ENCODE measurements at regions not wholly inside any gene's neighbourhood (a gene's known extent, or its start where the extent isn't known, plus 50 kb on each side); places are given as distances from the start of the nearest gene placed in this dataset.

DNA sequence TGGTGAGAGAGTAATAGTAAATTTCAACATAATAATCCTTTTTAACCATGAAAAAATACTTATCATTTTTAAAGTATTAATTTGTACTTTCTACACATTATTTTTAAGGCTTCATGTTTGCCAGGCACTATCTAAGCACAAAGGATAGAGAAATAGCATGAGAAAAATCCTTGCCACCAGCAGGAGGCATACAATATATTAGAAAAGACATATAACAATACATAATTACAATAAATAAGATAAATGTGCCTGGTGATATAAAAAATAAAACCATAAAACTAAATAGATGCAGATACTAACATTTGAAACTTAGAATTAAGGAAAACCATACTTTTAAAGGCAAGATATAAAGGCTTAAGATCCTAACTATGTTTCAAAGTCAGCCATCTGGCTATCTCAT lies 1256.4 kb downstream of the DIAPH3 start:
- H3K36me3 Mint-ChIP-seq (ENCODE audit: low read depth, unreplicated experiment), result no peaks in the 10 kb centered on the region
- no peak overlapping the region for H3K4me3 Mint-ChIP-seq (ENCODE audit: unreplicated experiment)
- H3K4me1 Mint-ChIP-seq (ENCODE audit: unreplicated experiment), result no peaks in the 10 kb centered on the region
- TF ChIP-seq, protein P1, sequence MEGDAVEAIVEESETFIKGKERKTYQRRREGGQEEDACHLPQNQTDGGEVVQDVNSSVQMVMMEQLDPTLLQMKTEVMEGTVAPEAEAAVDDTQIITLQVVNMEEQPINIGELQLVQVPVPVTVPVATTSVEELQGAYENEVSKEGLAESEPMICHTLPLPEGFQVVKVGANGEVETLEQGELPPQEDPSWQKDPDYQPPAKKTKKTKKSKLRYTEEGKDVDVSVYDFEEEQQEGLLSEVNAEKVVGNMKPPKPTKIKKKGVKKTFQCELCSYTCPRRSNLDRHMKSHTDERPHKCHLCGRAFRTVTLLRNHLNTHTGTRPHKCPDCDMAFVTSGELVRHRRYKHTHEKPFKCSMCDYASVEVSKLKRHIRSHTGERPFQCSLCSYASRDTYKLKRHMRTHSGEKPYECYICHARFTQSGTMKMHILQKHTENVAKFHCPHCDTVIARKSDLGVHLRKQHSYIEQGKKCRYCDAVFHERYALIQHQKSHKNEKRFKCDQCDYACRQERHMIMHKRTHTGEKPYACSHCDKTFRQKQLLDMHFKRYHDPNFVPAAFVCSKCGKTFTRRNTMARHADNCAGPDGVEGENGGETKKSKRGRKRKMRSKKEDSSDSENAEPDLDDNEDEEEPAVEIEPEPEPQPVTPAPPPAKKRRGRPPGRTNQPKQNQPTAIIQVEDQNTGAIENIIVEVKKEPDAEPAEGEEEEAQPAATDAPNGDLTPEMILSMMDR (IDR thresholded peaks at IDR 0.05; ENCODE audit: unreplicated experiment), result no peak
- H3K27me3 Mint-ChIP-seq (ENCODE audit: unreplicated experiment), result no peaks in the 10 kb centered on the region
- DNase-seq (ENCODE audit: low spot score), result no peak
- H3K27ac Mint-ChIP-seq (ENCODE audit: unreplicated experiment), result no peak overlapping the region
- H3K9me3 Mint-ChIP-seq (ENCODE audit: unreplicated experiment), result no peaks in the 10 kb centered on the region

DNA sequence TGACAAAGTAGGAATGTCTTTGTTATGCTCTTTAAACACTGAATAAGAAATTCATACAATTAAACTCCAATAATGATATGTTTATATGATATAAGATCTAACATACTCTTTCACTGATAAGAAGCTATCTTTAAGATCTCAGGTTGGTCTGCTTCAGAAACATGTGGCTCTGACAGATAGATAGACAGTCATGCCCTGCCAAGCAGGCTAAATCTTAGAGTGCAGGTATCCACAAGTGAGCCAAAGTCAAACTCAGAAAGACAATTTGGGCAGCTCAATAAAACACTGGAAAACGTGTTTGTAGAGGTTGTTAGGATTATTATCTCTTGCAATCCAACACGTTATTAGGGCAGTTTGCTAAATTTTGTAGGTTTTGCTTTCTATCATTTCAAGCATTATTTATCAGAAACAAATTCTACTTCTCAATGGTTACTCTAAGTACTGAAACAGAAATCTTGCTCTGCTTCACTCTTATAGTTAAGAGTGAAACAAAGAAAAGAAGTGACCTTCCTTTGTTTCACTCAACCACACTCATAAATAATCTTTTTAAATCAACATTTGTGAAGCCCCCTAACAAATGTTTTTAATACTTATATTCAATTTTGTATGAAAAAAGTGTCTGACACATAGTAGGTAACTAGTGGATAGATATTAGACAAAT lies 1255.6 kb downstream of the DIAPH3 start:
- Mint-ChIP-seq H3K27ac (ENCODE audit: unreplicated experiment) (no peak overlapping the region), H3K4me1 (ENCODE audit: unreplicated experiment) (no peaks in the 10 kb centered on the region), H3K4me3 (ENCODE audit: unreplicated experiment) (no peak overlapping the region), H3K27me3 (ENCODE audit: unreplicated experiment) (no peaks in the 10 kb centered on the region), H3K36me3 (ENCODE audit: low read depth, unreplicated experiment) (no peaks in the 10 kb centered on the region), H3K9me3 (ENCODE audit: unreplicated experiment) (no peaks in the 10 kb centered on the region)
- TF ChIP-seq, protein P1 (IDR thresholded peaks at IDR 0.05; ENCODE audit: unreplicated experiment), result no peak
- no peak for DNase-seq (ENCODE audit: low spot score)

DNA sequence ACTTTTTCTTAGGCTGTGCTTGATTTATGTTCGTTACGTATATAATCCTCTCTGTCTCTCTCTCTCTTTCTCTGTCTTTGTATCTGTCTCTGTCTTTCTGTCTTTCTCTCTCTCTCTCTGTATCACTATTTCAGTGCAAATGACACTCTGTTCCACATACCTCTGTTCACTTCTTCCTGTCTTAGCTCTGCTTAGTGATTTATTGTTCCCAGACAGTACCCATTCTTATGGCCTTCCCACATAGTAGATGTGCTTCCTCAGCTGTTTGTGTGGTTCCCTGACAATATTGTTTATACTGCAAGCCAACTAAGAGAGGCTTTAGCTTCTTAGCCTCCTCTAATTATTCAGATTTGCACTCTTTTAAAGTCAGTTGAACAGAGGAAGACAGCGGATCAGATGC lies 1244.2 kb downstream of the DIAPH3 start:
- Mint-ChIP-seq H3K4me1 (ENCODE audit: unreplicated experiment) (peaks cover 4% of the 10 kb centered on the region), H3K9me3 (ENCODE audit: unreplicated experiment) (no peaks in the 10 kb centered on the region), H3K4me3 (ENCODE audit: unreplicated experiment) (no peak overlapping the region), H3K27ac (ENCODE audit: unreplicated experiment) (peak overlapping the region; percentile 2), H3K27me3 (ENCODE audit: unreplicated experiment) (no peaks in the 10 kb centered on the region), H3K36me3 (ENCODE audit: low read depth, unreplicated experiment) (no peaks in the 10 kb centered on the region)
- DNase-seq (ENCODE audit: low spot score), result no peak
- TF ChIP-seq, protein P1 (IDR thresholded peaks at IDR 0.05; ENCODE audit: unreplicated experiment), result no peak

DNA sequence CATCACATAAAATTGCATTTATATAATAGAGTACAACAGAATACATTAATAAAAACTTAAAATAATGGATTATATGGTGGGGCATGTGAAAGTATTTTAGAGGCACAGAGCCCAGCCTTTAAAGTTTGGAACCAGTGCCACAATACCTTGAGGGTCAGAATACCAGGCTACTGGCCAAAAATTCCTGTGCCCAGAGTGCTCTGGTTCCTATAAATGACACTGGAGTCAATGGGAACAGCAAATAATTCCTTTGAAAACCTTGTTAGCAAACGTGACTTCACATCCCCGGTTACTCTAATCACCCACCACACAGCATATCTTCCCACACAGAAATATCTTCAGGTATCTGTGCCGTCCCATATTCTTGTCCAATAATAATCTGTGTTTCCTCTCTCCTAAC lies 1242.6 kb downstream of the DIAPH3 start:
- Mint-ChIP-seq H3K4me1 (ENCODE audit: unreplicated experiment) (peaks cover 4% of the 10 kb centered on the region), H3K9me3 (ENCODE audit: unreplicated experiment) (no peaks in the 10 kb centered on the region), H3K27me3 (ENCODE audit: unreplicated experiment) (no peaks in the 10 kb centered on the region), H3K27ac (ENCODE audit: unreplicated experiment) (no peak overlapping the region), H3K4me3 (ENCODE audit: unreplicated experiment) (no peak overlapping the region), H3K36me3 (ENCODE audit: low read depth, unreplicated experiment) (no peaks in the 10 kb centered on the region)
- TF ChIP-seq, protein P1 (IDR thresholded peaks at IDR 0.05; ENCODE audit: unreplicated experiment), result no peak
- DNase-seq (ENCODE audit: low spot score), result no peak

DNA sequence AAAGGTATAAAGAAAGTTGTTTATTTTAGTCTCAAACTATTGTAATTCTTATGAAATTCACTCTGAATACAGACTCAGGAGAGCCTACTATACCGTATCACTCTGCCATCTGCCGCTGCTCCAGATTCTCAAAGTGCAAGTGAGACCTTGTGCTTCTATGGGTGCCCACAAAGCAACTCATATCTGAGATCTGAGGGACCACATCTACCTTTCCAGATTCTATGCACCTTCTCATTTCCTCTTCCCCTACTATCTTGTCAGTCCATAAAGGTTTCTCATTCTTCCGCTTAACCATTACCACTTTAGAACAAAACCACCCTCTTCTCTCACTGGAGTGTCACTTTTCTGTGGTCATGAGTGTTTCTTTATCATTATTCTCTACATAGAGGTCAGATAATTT lies 1236.9 kb downstream of the DIAPH3 start:
- Mint-ChIP-seq H3K27me3 (ENCODE audit: unreplicated experiment) (no peaks in the 10 kb centered on the region), H3K36me3 (ENCODE audit: low read depth, unreplicated experiment) (no peaks in the 10 kb centered on the region), H3K9me3 (ENCODE audit: unreplicated experiment) (no peaks in the 10 kb centered on the region), H3K27ac (ENCODE audit: unreplicated experiment) (no peak overlapping the region), H3K4me3 (ENCODE audit: unreplicated experiment) (no peak overlapping the region), H3K4me1 (ENCODE audit: unreplicated experiment) (no peaks in the 10 kb centered on the region)
- TF ChIP-seq, protein P1 (IDR thresholded peaks at IDR 0.05; ENCODE audit: unreplicated experiment), result no peak
- DNase-seq (ENCODE audit: low spot score), result no peak

Measured in endothelial cell (in vitro differentiated cells).